ENCODE measurements at regions not wholly inside any gene's neighbourhood (a gene's known extent, or its start where the extent isn't known, plus 50 kb on each side); places are given as distances from the start of the nearest gene placed in this dataset.

DNA sequence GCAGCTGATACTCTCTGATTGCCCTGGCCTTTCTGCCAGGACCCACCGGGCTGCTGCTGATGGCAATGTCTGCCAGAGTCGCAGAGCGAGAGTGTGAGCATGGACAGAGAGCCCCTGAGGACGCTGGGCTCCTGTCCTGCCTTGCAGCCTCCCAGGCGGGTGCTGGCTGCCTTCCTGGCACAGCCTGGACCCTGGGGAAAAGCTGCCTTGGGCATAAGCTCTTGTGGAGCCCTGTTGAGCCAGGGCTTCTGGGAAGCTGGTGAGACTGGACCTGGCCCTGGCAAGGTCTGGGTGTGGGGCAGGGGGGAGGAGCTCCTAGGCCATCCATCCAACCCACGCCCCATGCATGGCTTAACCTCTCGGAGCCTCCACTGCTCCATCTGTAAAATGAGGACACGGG is 105.8 kb upstream of the WNT4 start:
- no peaks in the 10 kb centered on the region for H3K27me3 ChIP-seq
- H3K4me1 ChIP-seq: no peaks in the 10 kb centered on the region
- no peak overlapping the region for H3K4me3 ChIP-seq
- no peak overlapping the region for H3K27ac ChIP-seq
- H3K9me3 ChIP-seq: no peaks in the 10 kb centered on the region
- no peak for DNase-seq
- TF ChIP-seq POLR2A (IDR thresholded peaks at IDR 0.05): no peak
- TF ChIP-seq, protein P1, sequence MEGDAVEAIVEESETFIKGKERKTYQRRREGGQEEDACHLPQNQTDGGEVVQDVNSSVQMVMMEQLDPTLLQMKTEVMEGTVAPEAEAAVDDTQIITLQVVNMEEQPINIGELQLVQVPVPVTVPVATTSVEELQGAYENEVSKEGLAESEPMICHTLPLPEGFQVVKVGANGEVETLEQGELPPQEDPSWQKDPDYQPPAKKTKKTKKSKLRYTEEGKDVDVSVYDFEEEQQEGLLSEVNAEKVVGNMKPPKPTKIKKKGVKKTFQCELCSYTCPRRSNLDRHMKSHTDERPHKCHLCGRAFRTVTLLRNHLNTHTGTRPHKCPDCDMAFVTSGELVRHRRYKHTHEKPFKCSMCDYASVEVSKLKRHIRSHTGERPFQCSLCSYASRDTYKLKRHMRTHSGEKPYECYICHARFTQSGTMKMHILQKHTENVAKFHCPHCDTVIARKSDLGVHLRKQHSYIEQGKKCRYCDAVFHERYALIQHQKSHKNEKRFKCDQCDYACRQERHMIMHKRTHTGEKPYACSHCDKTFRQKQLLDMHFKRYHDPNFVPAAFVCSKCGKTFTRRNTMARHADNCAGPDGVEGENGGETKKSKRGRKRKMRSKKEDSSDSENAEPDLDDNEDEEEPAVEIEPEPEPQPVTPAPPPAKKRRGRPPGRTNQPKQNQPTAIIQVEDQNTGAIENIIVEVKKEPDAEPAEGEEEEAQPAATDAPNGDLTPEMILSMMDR (IDR thresholded peaks at IDR 0.05): no peak
- intact Hi-C loops (cut with DNase I; ENCODE audit: low total_unique reads): no loop called here
- H3K36me3 ChIP-seq: no peaks in the 10 kb centered on the region

GRCh38 chr1:22249928-22250680 is 107.2 kb upstream of the WNT4 start:
- no peak overlapping the region for H3K27ac ChIP-seq
- H3K27me3 ChIP-seq: no peaks in the 10 kb centered on the region

GRCh38 chr1:22250724-22251123 is 107.8 kb upstream of the WNT4 start:
- Histone ChIP-seq H3K9me3 (no peaks in the 10 kb centered on the region), H3K27ac (no peak overlapping the region), H3K27me3 (no peaks in the 10 kb centered on the region), H3K36me3 (no peaks in the 10 kb centered on the region), H3K4me1 (no peaks in the 10 kb centered on the region), H3K4me3 (no peak overlapping the region)
- DNase-seq: no peak
- intact Hi-C loops (cut with DNase I; ENCODE audit: low total_unique reads): no loop called here
- no peak for TF ChIP-seq POLR2A (IDR thresholded peaks at IDR 0.05)
- TF ChIP-seq, protein P1 (IDR thresholded peaks at IDR 0.05): no peak

More at GRCh38 chr1:22249928-22250680, 107.2 kb upstream of the WNT4 start:
- Histone ChIP-seq H3K9me3 (no peaks in the 10 kb centered on the region), H3K36me3 (no peaks in the 10 kb centered on the region), H3K4me1 (no peaks in the 10 kb centered on the region), H3K4me3 (no peak overlapping the region)
- TF ChIP-seq POLR2A (IDR thresholded peaks at IDR 0.05): no peak
- TF ChIP-seq, protein P1 (IDR thresholded peaks at IDR 0.05): no peak
- intact Hi-C loops (cut with DNase I; ENCODE audit: low total_unique reads): no loop called here
- DNase-seq: no peak

DNA sequence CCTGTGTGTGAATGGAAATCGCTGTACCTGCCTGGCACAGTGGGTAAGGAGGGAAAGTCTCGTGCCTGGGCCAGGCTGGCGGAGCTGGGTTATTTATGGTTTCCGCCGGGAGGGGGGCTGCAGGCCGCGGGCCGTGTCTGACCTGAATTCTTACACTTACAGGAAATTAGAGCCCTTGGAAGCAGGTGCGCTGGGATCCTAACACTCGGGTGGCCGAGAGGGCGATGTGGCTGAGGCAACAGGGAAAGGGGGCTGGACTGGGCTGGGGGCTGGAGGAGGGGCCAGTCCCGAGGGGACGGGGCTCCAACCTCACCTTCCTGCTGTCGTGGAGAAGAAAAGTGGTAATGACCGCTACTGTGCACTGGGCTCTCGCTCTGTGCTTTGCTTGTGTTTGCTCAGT is 109.4 kb upstream of the WNT4 start:
- Histone ChIP-seq H3K27me3 (no peaks in the 10 kb centered on the region), H3K9me3 (no peaks in the 10 kb centered on the region), H3K36me3 (no peaks in the 10 kb centered on the region), H3K4me1 (no peaks in the 10 kb centered on the region), H3K27ac (no peak overlapping the region), H3K4me3 (no peak overlapping the region)
- intact Hi-C loops (cut with DNase I; ENCODE audit: low total_unique reads): no loop called here
- no peak for TF ChIP-seq POLR2A (IDR thresholded peaks at IDR 0.05)
- TF ChIP-seq, protein P1 (IDR thresholded peaks at IDR 0.05): no peak
- DNase-seq: no peak

GRCh38 chr1:22253012-22253790 is 110.3 kb upstream of the WNT4 start:
- no peak for DNase-seq
- H3K27me3 ChIP-seq: no peaks in the 10 kb centered on the region
- H3K9me3 ChIP-seq: no peaks in the 10 kb centered on the region
- TF ChIP-seq POLR2A (IDR thresholded peaks at IDR 0.05): no peak
- TF ChIP-seq, protein P1 (IDR thresholded peaks at IDR 0.05): no peak
- no peak overlapping the region for H3K4me3 ChIP-seq
- no peaks in the 10 kb centered on the region for H3K36me3 ChIP-seq
- no peaks in the 10 kb centered on the region for H3K4me1 ChIP-seq
- no peak overlapping the region for H3K27ac ChIP-seq
- intact Hi-C loops (cut with DNase I; ENCODE audit: low total_unique reads): no loop called here

Measured in uterus (tissue), 3 donors.